ENCODE measurements at regions not wholly inside any gene's neighbourhood (a gene's known extent, or its start where the extent isn't known, plus 50 kb on each side); places are given as distances from the start of the nearest gene placed in this dataset.
"Not testable (repeated sequence)": the region's sequence is repeated elsewhere in the genome, so short reads cannot be mapped to it uniquely, and the experiment has no call there.

DNA sequence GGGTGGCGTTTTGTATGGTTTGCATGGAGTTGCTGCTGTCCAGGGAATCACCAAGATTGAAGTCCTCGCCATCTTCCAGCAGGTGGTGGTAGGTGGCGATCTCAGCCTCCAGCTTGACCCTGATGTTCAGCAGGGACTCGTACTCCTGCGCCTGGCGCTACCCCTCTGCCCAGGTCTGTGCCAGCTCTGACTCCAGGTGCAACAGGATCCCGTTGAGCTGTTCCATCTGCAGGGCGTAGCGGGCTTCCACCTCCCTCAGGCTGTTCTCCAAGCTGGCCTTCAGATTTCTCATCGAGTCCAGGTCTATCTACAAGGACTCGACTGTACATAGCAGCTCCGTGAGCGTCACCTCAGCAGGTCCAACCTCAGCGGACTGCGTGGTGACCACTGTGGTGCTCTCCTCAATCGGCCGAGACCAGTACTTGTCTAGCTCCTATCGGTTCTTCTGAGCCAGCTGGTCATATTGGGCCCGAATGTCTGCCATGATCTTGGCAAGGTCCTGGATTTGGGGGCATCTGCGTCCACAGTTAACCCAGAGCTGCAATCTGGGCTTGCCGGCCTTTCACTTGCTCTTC, 1584.8 kb upstream of the ACO1 start:
- DNase-seq (ENCODE audit: low spot score), result no peak

- DNase-seq (ENCODE audit: low spot score), result no peak
Observed at GRCh38 chr9:30800421-30800820, 1584.0 kb upstream of the ACO1 start.

DNA sequence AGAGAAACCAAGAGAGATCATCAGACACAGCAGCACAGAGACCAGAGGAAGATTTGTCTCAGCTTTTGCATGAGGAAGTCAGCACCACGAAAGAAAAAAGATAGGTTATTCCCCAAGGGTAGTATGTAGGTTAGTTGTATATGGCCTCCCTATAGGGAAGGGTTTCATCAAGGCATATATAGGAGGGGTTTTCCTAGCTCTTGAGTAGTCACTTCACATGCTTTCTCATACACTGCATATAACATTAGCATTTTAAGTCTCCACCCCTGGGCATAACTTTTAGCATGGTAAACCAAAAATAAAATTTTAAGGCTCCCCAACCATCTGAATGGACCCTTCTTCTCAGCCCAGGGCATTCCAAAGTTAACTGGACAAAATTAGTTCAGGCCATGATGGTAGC, 1571.6 kb upstream of the ACO1 start:
- no peak for DNase-seq (ENCODE audit: low spot score)

DNA sequence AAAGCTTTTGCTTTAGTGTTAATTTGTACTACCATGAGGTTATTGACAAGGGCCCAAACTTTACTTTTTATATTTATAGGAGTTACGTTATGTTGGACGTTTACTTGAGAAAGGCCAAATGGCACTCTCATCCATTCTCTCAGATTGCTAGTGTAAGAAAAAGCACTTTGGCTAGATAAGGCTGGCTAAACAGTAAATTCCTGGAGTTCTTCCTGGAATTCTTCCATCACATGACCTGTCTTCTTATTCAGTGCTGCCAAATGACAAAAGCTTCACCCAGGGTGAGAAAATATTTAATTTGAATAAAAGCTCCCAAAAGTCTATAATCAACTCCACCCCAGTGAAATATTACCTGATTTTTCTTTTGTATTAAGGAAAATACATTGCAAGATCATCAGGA, 1568.9 kb upstream of the ACO1 start:
- no peak for DNase-seq (ENCODE audit: low spot score)

DNA sequence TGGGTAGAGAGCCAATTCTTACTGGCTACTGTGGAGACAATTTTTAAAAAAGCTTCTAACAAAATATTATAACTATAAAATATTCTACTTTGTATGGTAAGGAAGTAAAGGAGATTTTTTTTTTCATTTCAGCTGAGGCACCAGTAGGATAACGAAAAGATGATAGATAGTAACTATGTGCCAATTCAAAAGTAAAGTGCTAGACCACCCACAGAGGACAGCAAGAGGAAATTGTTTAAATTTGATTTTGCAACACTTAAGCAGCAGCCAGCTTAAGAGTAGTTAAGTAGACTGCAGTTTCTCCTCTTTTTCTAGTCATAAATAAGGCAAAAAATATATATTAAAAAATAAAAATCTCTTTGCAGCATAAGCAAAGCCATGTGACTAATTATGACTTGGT, 1539.3 kb upstream of the ACO1 start:
- no peak for DNase-seq (ENCODE audit: low spot score)

DNA sequence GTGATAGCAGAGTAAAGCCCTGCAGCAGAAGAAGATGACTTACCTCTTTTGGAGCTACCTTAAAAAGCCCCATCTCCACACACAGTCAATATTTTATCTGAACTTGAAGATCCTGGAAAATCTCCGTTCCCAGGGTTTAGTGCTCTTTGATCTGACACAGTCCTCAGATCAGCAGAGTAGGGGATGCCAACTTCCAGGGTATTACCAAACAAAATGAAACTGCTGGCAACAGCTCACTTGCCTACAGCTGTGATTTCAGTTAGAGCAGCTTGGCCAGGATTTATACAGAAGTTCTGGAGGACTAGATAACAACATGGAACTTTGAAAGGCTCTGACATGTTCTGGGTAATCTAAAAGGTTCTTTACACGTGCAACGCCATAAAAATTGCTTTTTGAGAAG, 1537.8 kb upstream of the ACO1 start:
- DNase-seq (ENCODE audit: low spot score), result peak; percentile 5

- DNase-seq (ENCODE audit: low spot score), result no peak
Observed at GRCh38 chr9:30851600-30851999, 1532.8 kb upstream of the ACO1 start.

GRCh38 chr9:30900706-30901105, 1483.7 kb upstream of the ACO1 start:
- no peak for DNase-seq (ENCODE audit: low spot score)

- DNase-seq (ENCODE audit: low spot score), result no peak
Observed at GRCh38 chr9:30913331-30913730, 1471.1 kb upstream of the ACO1 start.

DNA sequence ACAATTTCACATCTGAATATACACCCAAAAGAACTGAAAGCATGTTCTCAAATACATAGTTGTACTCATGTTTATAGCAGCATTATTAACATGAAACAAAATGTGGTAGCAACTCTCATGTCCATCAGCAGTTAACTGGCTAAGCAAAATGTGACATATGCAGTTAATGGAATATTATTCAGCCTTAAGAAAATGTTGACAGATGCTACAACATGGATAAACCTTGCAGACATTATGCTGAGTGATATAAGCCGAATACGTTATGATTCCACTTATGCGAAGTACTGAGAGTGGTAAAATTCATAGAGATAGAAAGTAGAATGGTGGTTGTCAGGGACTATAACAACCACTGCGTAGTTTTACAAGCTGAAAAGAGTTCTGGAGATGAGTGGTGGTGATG, 1469.0 kb upstream of the ACO1 start:
- DNase-seq (ENCODE audit: low spot score), result no peak

- no peak for DNase-seq (ENCODE audit: low spot score)
Observed at GRCh38 chr9:30925126-30925525, 1459.3 kb upstream of the ACO1 start.

DNA sequence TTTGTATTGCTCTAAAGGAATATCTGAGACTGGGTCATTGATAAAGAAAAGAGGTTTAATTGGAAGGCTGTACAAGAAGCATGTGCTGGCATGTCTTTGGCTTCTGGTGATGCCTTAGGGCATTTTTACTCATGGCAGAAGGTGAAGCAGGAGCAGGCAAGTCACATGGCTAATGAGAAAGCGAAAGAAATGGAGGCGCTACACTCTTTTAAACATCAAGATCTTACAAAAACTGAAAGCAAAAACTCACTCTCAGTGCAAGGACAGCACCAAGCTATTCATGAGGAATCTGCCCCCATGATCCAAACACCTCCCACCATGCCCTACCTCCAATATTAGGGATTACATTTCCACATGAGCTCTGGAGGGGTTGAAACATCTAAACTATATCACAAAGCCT, 1458.8 kb upstream of the ACO1 start:
- DNase-seq (ENCODE audit: low spot score), result no peak

DNA sequence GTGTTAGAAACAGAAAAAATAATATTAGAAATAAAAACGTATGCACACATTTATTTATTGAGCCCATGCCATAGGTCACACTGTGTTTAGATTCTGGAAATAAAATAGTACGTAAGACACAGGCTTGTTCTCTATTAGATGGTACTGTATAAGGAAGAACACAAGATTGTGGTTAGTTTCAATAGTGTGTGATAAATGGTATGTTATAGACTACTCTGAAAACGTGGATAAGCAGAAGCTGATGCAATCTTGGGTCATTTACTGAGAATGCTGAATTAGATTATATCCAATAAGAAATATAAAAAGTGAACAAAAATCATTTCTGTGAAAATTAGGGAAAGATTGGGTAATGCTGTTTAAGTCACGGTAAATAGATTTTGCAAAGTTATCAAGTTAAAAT, 1456.4 kb upstream of the ACO1 start:
- DNase-seq (ENCODE audit: low spot score), result no peak

- no peak for DNase-seq (ENCODE audit: low spot score)
Observed at GRCh38 chr9:30932226-30932625, 1452.2 kb upstream of the ACO1 start.

DNA sequence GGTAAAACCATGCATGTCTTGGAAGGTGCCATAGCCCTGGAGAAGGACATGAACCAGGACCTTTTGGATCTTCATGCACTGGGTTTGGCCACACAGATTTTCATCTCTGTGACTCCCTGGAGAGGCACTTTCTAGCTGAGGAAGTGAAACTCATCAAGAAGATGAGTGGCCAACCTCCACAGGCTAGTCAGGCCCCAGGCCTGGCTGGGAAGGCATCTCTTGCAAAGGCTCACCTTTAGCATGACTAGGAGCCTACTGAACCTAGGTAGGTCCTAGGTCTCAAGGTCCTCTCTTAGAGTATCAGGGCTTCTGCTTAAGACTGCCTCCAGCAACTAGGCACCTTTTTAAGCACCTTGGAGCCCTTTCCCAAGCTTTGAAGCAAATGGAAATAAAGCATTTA, 1448.7 kb upstream of the ACO1 start:
- DNase-seq (ENCODE audit: low spot score), result no peak

DNA sequence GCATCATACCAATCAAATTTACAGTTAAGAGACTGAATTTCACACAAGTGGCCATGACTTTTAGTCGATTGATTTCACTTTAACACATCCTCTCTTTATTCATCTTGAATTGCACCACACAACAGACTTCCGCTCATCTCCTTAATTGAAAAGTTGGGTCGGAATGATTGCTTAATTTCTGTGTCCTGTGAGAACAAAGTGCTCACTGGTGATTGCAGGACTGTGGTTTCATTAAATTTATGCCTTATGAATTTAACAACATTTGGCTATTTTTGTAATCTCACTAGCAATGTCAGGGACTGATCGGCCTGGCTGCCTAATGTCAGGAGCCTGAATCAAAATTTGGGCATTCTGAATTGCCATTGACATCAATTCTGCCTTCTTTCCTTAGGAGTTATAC, 1447.3 kb upstream of the ACO1 start:
- DNase-seq (ENCODE audit: low spot score), result no peak

GRCh38 chr9:30942852-30943251, 1441.6 kb upstream of the ACO1 start:
- not testable (repeated sequence) for DNase-seq (ENCODE audit: low spot score)

GRCh38 chr9:30943446-30944224, 1440.8 kb upstream of the ACO1 start:
- no peak for DNase-seq (ENCODE audit: low spot score)

- DNase-seq (ENCODE audit: low spot score), result no peak
Observed at GRCh38 chr9:30944225-30944569, 1440.2 kb upstream of the ACO1 start.

GRCh38 chr9:30944741-30945280, 1439.6 kb upstream of the ACO1 start:
- no peak for DNase-seq (ENCODE audit: low spot score)

- no peak for DNase-seq (ENCODE audit: low spot score)
Observed at GRCh38 chr9:30964332-30964731, 1420.1 kb upstream of the ACO1 start.

DNA sequence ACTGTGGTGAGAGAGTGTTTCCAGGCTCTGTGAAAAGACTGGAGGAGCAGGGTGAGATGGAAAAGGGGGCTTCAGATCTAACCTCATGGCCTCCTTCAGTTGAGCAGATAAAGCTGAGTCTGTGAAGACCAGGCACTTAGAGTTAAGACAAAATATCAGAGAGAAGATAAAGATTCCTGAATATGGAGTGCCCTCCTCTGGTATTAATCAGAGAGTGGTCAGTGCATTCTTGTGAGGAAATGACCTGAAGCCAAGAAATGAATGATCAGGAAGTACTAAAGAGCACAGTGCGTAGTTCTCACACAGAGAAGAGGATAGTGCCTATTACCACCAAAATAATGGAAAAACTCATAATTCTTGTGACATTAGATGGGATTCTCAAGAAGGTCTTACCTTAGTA, 1417.0 kb upstream of the ACO1 start:
- DNase-seq (ENCODE audit: low spot score), result peak; percentile 31

GRCh38 chr9:30970186-30970585, 1414.3 kb upstream of the ACO1 start:
- no peak for DNase-seq (ENCODE audit: low spot score)

DNA sequence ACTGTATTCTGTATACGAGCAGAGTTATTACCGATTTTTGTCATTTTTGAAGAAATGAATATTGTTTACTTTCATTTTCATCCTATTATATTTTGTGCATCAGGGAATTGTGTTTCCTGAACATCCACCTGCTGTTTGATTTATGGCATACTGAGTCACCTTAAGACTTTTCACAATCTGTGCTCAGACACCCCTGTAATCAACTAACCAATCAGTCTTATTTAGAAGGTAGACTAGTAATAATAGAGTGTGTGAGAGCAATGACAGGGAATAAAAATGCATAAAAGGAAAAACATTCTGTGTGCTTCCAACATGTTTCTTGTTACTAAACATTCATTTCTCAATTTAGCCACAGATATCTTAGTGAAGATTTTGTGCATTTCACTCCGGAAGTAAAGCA, 1413.6 kb upstream of the ACO1 start:
- no peak for DNase-seq (ENCODE audit: low spot score)
